GM21737 (cell line): ENCODE measurements at regions not wholly inside any gene's neighbourhood (a gene's known extent, or its start where the extent isn't known, plus 50 kb on each side); places are given as distances from the start of the nearest gene placed in this dataset.
A peak's percentile ranks its signal among the peaks of the same experiment; 100 is the strongest.

Experiments used
- ATAC-seq: cut with Tn5 transposase; IDR thresholded peaks from one replicate; pipeline ENCODE4 v1.9.1; 2021; ENCODE audit warnings: mild to moderate bottlenecking, moderate library complexity; ENCODE audit not compliant: unreplicated experiment

GRCh38 chr7:94054130-94054529 lies 50.0 kb upstream of the BET1 start:
- ATAC-seq: no peak

GRCh38 chr7:94055963-94056362 lies 51.8 kb upstream of the BET1 start:
- no peak for ATAC-seq

DNA sequence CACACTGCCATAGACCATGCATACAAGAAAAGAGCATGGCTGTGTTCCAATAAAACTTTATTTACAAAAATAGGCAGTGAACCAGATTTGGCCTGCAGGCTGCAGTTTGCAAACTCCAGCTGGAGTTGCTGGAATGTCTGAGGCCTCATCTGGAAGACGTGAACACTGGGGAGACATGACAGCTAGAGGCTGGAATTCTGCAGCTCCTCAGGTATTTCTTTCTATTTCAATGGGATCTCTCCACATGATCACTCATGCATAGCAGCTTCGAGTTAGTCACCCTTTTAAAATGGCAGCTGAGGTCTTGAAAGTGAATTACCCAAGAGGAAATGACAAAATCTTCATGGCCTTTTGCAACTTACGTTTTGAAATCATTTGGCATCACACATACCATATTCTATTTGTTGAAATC lies 52.6 kb upstream of the BET1 start:
- ATAC-seq: no peak

GRCh38 chr7:94057955-94058354 lies 53.8 kb upstream of the BET1 start:
- ATAC-seq: no peak

DNA sequence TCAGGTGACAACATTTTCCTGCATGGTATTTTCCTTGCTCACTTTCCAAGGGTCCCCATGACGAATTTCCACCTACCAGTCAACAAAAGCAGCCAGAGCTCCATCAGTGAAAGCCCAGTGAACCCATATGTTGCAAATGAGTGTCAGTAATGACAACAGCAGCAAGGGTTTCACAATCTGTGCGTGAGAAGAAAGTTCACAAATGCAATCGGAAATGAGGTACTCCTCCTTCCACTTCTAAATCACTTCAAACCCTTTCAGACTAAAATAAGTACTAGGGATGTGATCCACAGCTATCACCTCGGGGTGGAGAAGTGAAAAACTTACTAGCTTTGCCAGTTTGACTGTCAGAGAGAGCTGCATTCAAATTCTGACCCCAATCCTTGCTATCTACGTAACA lies 55.6 kb upstream of the BET1 start:
- no peak for ATAC-seq

DNA sequence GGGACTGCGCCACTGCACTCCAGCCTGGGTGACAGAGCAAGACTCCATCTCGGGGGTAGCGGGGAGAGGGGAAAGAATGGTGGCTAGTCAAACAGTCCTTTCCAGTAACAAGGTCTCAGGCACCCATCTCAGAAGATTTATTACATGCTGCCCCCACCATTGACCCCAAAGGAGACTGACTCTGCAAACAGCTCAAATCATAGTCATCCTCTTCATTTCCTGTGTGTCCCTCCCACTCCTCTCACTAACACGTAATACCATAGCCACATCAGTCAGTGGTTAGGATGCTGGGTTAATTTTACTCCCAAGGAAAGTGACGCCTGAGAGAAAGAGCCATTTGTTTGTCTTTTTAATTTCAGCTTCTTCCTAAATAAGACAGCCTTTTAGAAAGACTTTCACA lies 56.6 kb upstream of the BET1 start:
- ATAC-seq: no peak

DNA sequence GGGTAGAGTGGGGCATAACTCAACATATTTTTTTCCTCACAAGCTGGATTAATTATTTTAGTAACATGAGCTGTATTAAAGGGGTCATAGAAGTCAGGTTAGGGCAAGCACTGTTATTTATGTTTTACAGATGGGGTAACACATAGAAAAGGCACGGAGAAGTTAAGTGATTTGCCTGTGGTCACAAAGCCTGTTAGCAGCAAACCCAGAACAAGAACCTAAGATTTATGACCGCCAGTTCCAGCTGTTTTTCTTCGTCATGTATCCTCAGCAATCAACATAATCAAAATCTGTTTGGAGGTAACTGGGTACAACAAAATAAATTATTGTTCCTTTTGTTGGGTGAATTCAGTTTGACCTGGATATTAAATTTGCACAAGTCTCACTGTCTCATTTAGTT lies 57.2 kb upstream of the BET1 start:
- ATAC-seq: no peak

- ATAC-seq: no peak
These were observed 58.2 kb upstream of the BET1 start for GRCh38 chr7:94062372-94062771.

GRCh38 chr7:94064541-94065191 lies 60.5 kb upstream of the BET1 start:
- no peak for ATAC-seq

DNA sequence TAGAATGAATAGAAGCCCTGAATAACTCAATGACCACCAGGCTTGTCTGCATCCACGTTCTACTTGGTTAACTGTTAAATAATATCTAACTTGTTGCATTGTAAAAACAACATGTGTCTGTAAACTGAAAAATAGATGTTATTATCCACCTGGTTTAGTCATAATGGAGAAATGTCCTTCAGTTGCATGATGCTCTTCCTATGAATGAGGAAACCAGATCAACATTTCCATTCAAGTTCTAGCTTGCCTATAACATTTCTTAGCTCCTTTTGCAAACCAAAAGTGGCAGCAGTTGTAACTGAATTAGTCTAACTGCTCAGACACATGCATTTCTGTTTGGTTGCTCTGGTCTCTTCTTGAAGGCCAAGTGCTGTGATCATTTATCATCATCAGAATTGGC lies 62.9 kb upstream of the BET1 start:
- no peak for ATAC-seq

DNA sequence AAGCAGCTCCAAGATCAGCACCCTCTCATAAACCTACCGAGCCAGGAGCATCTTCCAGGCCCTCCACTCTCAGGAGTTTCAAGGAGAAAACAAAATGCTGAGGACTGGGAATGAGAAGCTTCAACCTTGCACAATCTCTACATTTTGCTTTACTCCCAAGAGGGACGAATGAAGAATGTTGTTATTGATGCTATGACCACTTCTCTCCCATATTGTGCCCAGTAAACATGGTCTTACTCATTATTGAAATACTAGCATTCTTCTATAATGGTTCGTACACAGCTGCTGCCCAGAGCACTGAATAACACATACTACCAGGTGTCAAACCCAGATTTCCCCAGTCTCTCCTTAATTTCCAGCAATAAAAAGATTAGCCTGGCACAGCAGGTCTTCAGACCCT lies 63.4 kb upstream of the BET1 start:
- ATAC-seq: no peak

DNA sequence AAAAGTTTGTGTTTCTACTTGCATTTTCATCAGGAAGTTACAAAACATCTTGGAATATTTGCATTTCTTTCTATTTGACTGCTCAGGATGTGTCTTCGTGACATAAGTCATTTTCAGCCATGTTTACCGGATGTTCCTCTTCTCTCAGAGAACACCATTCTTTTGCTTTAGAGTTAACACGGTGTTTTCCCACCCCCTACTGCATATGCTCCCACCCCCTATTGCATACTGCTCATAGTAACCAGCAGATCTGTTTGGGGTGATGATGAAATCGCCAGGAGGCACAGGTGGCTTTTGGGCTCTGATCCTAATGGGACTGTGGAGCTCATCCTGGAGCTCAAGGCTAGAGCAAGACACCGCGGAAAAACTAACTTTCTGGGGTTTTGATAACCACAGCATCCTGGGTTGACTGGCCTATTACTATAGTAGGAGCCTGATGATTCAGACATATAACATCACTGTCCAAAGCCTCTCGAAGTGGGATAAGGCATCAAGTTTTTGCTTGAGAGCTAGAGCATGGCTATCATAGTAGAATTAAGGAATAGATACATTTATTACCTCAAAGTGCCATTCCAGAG lies 65.1 kb upstream of the BET1 start:
- peak; percentile 87 for ATAC-seq

- ATAC-seq: no peak
These were observed 76.4 kb upstream of the BET1 start for GRCh38 chr7:94080551-94080950.

DNA sequence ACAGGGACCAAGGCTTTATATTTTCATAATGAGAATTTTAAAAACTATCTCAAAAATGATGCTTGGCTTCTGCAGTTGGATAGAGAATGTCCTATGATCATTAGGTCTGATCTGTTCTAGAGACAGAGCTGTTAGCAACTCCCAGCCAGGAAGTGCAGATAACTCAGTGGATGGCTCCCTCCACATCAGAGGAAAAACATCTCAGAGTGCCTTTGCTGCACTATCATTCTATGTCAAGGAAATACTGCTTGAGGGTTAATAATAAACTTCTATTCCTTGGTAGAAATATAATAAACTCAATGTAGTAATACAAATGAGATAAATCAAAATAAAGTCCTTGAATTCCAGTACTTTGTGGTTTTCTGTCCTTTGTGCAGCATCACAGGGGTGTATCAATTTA lies 78.0 kb upstream of the BET1 start:
- no peak for ATAC-seq

DNA sequence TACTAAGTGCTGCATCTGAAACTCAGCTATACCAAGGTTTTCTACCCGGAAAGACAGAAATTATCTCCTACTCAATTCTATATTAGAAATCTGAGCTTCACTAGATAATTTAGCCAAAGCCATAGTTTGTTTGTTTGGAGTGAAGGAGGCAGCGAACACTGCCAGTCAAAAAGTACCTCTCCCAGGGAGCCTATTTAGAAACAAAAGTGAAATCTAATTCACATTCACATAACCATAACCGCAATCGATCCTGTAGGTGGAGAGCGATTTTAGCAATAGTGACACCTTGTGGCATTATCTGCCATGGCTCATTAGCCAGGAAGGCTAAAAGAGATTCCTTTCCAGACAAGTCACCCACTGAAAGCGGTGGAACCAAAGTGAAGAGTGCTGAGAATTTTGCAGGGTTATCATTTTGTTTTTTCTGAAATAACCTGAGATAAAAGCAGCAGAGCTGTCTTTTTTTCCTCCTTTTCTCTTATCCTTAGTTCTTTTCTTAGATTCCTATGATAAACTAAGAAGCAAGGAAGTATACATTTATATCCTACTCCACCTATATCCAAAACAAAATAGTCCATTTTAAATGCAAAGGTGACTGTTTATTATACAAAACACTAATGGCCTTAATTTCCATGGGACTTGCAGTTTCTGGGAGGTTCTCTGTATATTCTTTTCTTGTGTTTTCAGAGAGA lies 83.7 kb upstream of the BET1 start:
- ATAC-seq: peak; percentile 95

- ATAC-seq: no peak
These were observed 84.4 kb upstream of the BET1 start for GRCh38 chr7:94088560-94088959.

- no peak for ATAC-seq
These were observed 85.7 kb upstream of the BET1 start for GRCh38 chr7:94089806-94090205.

DNA sequence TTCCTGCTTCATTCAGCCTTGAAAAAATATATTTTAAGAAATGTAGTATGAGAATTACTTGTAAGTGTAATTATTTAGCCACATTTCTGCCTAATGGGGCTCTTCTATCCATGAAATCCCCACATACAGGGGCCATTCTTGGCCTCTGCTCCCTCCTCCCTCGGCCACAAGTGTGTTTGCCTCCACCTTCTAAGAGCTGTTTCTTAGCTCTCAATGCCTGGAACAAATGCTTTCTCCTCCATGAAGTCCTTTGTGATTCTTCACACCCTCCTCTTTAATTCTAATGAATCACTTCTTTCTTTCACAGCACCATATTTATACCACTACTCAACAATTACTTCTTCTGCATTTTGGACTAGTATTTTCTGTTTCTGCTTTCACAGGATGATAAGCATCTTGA lies 88.8 kb upstream of the BET1 start:
- ATAC-seq: no peak

- ATAC-seq: no peak
These were observed 90.1 kb upstream of the BET1 start for GRCh38 chr7:94094298-94094697.

DNA sequence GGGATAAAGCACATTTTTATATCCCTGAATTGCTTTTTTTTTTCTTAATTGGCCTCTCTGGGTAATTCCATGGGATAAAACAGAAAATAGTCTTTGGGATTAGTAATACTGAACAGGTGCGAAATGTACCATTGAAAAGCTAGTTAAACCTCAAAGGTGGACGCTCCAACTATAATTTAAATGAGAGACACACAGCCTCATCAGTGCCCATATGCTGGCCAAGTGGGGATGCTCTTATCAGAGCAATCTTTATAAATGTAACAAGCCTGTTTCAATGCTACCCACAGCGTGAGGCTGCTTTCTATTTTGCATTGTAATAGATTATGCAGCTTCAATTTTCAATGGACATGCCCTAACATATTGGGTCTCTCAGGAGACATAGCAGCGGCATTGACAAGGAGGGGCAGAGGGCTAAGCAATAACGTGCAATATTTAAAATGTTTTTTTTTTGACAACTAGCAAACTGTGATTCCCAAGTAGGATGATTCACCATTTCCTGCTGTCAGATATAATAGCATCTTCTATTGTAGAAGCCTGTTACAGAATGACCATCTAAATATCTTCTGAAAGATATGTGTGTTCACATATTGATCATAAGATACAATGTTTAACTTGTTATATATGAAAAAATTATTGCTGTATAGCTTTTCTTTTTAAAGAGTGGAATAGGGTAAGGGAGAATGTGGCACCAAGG lies 91.3 kb upstream of the BET1 start:
- ATAC-seq: no peak

DNA sequence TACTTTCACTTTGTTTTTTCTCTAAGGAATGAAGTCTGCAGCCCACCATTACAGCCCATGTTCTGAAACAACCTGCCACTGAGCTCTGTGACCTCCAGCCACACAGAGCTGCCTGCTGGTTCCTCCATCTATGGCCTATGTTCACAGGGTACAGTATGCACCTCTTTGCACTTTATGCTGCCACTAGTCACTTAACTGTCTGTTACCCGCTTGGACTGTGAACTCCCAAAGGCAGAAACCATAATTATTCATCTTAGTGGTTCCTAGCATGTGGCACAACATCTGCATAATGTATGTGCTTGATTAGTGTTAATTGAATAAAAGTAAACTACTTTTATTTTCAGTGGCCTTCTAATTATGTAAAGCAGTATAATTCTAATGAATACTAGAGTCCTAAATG lies 95.5 kb upstream of the BET1 start:
- ATAC-seq: no peak
